Cardiac fibroblast (primary cell): ENCODE measurements at regions not wholly inside any gene's neighbourhood (a gene's known extent, or its start where the extent isn't known, plus 50 kb on each side); places are given as distances from the start of the nearest gene placed in this dataset.
A peak's percentile ranks its signal among the peaks of the same experiment; 100 is the strongest.

Experiments
- DNase-seq, 2 donors: peaks; one replicate each; pipeline versions ENCODE4 v3.0.0 to v3.0.0-alpha.2; 2010; ENCODE audit warnings: low read depth in 2 of 2
- H3K4me3 ChIP-seq, 2 donors: replicated peaks in 1 of 2; 1 replicate in 1 of 2; 2 replicates in 1 of 2; pipeline ENCODE4 v1.5.1; 2011; ENCODE audit warnings: low read depth in 2 of 2, low read length in 2 of 2, mild to moderate bottlenecking in 2 of 2, moderate library complexity in 1 of 2
- CTCF ChIP-seq: IDR thresholded peaks from one replicate; pipeline ENCODE4 v1.5.1; 2011; ENCODE audit warnings: low read depth, mild to moderate bottlenecking, low read length, inconsistent platforms

DNA sequence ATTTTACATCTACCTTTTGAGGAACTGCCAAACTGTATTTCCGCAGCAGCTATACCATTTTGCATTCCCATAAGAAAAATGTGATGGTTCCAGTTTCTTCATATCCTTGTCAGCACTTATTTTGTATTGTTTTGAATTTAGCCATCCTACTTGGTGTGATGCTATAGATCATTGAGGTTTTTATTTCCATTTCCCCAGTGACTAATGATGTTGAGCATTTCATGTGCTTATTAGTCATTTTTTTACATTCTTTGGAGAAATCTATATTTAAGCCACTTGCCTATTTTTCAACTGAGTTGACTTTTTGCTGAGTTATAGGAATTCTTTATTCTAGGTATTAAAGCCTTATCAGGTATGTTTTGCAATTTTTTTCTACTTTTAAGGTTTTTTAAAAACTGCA, 347.6 kb upstream of the RARB start:
- peak in 1 of 2 donors; percentile 49 for DNase-seq
- H3K4me3 ChIP-seq: no peak overlapping the region
- TF ChIP-seq CTCF: no peak

- TF ChIP-seq CTCF: no peak
- H3K4me3 ChIP-seq: no peak overlapping the region
- DNase-seq: no peak
Observed at GRCh38 chr3:25084016-25084415, 344.0 kb upstream of the RARB start.

GRCh38 chr3:25086721-25087120, 341.3 kb upstream of the RARB start:
- no peak overlapping the region for H3K4me3 ChIP-seq
- DNase-seq: no peak
- TF ChIP-seq CTCF: no peak

GRCh38 chr3:25088284-25088683, 339.8 kb upstream of the RARB start:
- DNase-seq: no peak
- H3K4me3 ChIP-seq: no peak overlapping the region
- no peak for TF ChIP-seq CTCF

GRCh38 chr3:25090698-25091453, 337.2 kb upstream of the RARB start:
- H3K4me3 ChIP-seq: no peak overlapping the region
- no peak for TF ChIP-seq CTCF
- DNase-seq: no peak

DNA sequence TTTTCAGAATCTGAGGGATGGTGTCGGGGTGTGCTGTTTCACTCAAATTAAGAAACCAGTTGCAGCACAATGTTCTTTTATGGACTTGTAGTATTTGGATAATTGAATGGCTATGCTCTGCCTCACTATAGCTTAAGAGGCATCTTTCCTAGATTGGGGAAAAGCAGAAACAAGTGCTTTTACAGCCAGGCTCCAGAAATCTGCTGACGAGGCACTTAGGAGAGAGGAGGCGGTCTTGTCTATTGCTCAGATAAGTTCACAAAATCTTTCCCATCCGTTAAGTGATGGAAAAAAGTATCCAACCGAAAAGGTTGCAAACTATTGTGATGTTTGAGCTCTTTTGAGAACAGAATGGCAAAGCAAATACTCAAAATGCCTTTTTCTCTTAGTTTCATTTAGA, 336.1 kb upstream of the RARB start:
- DNase-seq: no peak
- no peak for TF ChIP-seq CTCF
- no peak overlapping the region for H3K4me3 ChIP-seq
